ENCODE measurements at regions not wholly inside any gene's neighbourhood (a gene's known extent, or its start where the extent isn't known, plus 50 kb on each side); places are given as distances from the start of the nearest gene placed in this dataset.

DNA sequence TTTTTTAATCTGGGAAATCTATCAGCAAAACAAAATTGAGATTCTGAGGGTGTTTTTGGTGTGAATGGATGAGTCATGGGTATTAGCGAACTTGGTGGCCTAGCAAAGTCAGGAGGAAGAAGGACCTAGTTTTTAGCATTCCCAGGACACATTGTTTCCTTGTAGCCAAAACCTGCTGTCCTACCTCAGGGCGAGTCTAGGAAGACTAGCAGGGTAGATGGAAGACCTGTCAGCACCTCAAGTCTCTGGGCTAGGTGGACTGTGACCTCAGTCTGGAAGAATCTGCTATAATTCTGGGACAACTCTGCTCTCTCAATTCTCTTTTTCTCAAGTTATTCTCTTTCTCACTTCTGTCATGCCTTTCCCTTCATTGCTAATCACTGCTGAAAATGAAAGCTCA is 1399.3 kb upstream of the LRRTM1 start:
- TF ChIP-seq ZNF155 (tag by site-specific recombination; IDR thresholded peaks at IDR 0.05) (no peak), REST (tag by site-specific recombination; IDR thresholded peaks at IDR 0.05) (no peak), ZFP37 (tag by site-specific recombination; IDR thresholded peaks at IDR 0.05) (no peak), ZNF311 (tag by site-specific recombination; IDR thresholded peaks at IDR 0.05; ENCODE audit: borderline replicate concordance) (no peak), CTCF (tag by site-specific recombination; IDR thresholded peaks at IDR 0.05) (no peak), ZNF521 (tag by site-specific recombination; IDR thresholded peaks at IDR 0.05) (no peak), ZNF335 (tag by site-specific recombination; conservative IDR thresholded peaks at IDR 0.05) (no peak), ZNF664 (tag by site-specific recombination; IDR thresholded peaks at IDR 0.05) (no peak), SALL2 (tag by site-specific recombination; IDR thresholded peaks at IDR 0.05; ENCODE audit: borderline replicate concordance) (no peak), ZNF121 (tag by site-specific recombination; IDR thresholded peaks at IDR 0.05) (no peak)

All from HEK293 (cell line).